Subcutaneous abdominal adipose tissue (tissue), 5 donors: ENCODE measurements at regions not wholly inside any gene's neighbourhood (a gene's known extent, or its start where the extent isn't known, plus 50 kb on each side); places are given as distances from the start of the nearest gene placed in this dataset.

Experiments
- H3K27ac ChIP-seq: one replicate; pipeline ENCODE4 v1.7.0; 2013; ENCODE audit warnings: low read depth, mild to moderate bottlenecking, inconsistent platforms, low read length, moderate library complexity
- H3K27me3 ChIP-seq, 5 donors: one replicate each; pipeline ENCODE4 v1.7.0; 2013; ENCODE audit warnings: low read length in 5 of 5, inconsistent platforms in 1 of 5; ENCODE audit not compliant: control insufficient read depth in 5 of 5, insufficient read depth in 4 of 5
- H3K36me3 ChIP-seq, 5 donors: one replicate each; pipeline ENCODE4 v1.7.0; 2013; ENCODE audit warnings: low read length in 5 of 5; ENCODE audit not compliant: control insufficient read depth in 5 of 5, insufficient read depth in 5 of 5
- H3K4me1 ChIP-seq, 5 donors: one replicate each; pipeline ENCODE4 v1.7.0; 2013; ENCODE audit warnings: low read length in 5 of 5, mild to moderate bottlenecking in 3 of 5, moderate library complexity in 1 of 5; ENCODE audit not compliant: control insufficient read depth in 5 of 5, insufficient read depth in 5 of 5
- H3K4me3 ChIP-seq, 5 donors: one replicate each; pipeline ENCODE4 v1.7.0; 2013; ENCODE audit warnings: low read length in 5 of 5, low read depth in 1 of 5
- H3K9ac ChIP-seq, 5 donors: one replicate each; pipeline ENCODE4 v1.7.0; 2013; ENCODE audit warnings: low read length in 5 of 5, mild to moderate bottlenecking in 4 of 5, moderate library complexity in 3 of 5
- H3K9me3 ChIP-seq, 5 donors: one replicate each; pipeline ENCODE4 v1.7.0; 2013; ENCODE audit warnings: low read length in 5 of 5; ENCODE audit not compliant: control insufficient read depth in 5 of 5
- donor health status: healthy.
- donor health status: healthy.
- donor health status: healthy.
- donor health status: healthy.
- donor health status: healthy.

DNA sequence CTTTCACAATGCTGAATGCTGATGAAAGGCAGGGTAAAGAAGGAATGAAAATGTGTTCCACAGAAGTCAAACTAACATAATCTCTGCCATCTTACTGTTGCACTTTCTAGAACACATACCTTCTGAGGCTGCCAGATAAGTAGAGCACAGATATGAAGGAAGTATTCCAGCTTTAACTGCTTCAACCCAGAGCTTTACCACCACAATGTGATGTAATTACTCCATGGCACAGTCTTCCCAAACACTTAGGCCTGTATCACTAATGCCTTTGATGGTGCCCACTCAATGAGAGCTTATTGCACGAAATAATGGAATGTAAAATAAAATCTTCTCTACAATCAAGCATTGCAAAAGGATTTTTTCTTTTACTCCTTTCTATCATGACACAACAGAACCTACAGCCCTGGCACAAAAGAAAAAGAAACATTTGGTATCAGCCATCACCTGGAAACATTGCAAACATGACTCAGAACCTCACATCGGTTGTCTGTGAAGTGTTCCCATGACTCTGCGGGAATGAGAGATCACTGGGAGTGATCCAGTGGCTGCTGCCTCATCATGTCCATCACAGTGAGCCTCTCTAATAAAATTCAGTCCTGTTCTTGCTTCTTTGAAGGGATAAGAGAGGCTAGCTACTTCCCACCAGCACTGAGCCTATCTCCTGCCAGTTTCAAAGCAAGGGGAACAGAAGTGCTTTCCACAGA lies 385.8 kb downstream of the EFNA5 start:
- Histone ChIP-seq H3K36me3 (no peaks in the 10 kb centered on the region), H3K9ac (no peak overlapping the region), H3K27me3 (no peaks in the 10 kb centered on the region), H3K9me3 (no peaks in the 10 kb centered on the region), H3K4me1 (no peaks in the 10 kb centered on the region), H3K4me3 (no peak overlapping the region), H3K27ac (no peak overlapping the region)

DNA sequence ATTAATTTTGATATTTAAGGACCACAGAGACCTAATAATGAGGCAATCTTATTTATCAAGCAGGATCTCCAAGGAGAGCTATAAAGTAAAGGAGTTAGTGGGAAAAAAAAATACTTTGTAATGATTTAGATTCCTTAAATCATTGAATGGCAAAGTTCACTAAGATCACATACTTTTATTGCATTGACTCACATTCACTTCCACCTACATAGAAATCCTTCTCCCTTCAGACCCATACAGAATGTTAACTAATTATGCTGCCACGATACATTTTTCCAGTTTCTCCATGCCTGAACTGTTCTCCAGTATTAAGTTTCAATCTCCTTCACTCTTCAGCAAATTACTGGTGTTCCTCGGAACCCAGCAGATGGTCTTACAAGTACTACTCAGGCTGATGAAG lies 388.7 kb downstream of the EFNA5 start:
- no peak overlapping the region for H3K9ac ChIP-seq
- H3K27me3 ChIP-seq = no peaks in the 10 kb centered on the region
- H3K4me3 ChIP-seq = no peak overlapping the region
- H3K4me1 ChIP-seq = no peaks in the 10 kb centered on the region
- H3K9me3 ChIP-seq = no peaks in the 10 kb centered on the region
- no peak overlapping the region for H3K27ac ChIP-seq
- no peaks in the 10 kb centered on the region for H3K36me3 ChIP-seq

DNA sequence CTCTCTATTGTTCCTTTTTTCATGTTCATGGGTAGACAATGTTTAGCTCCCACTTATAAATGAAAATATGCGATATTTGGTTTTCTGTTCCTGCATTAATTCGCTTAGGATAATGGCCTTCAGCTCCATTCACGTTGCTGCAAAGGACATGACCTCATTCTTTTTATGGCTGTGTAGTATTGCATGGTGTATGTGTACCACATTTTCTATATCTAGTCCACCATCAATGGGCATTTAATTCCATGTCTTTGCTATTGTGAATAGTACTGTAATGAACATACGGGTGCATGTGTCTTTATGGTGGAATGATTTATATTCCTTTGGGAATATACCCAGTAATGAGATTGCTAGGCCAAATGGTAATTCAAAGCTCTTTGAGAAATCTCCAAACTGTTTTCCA lies 392.0 kb downstream of the EFNA5 start:
- Histone ChIP-seq H3K9ac (no peak overlapping the region), H3K36me3 (no peaks in the 10 kb centered on the region), H3K9me3 (no peaks in the 10 kb centered on the region), H3K4me1 (no peaks in the 10 kb centered on the region), H3K27ac (no peak overlapping the region), H3K4me3 (no peak overlapping the region), H3K27me3 (no peaks in the 10 kb centered on the region)

DNA sequence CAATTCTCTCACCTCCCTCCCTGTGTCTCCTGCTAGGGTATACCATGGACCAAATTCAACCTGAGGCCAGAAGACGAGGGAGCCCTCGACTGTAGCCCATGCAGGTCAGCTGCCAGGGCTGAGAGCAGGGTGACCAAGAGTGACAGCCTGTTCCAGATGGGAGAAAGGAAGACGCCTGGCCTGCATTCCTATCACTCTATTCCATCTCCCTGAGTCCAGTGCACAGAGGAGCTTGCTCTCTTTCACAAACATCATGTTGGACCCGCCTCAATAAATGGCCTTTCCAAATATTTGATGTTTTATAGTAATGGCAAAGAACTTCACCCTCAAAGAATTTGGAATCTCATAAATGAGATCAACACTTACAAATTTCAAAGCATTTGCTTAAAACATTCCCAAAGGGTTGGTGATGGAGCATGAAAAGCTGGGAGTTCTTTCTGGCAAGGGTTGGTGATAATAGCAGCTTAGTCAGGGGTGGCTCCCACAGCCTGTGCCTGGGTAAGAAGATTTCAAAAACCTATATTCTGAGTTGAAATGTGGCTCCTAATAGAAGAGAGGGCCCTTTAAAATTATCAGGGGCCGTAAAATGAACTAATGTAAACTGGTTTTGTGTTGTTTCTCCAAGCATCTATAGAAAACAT lies 393.1 kb downstream of the EFNA5 start:
- Histone ChIP-seq H3K9me3 (no peaks in the 10 kb centered on the region), H3K27me3 (no peaks in the 10 kb centered on the region), H3K36me3 (no peaks in the 10 kb centered on the region), H3K27ac (no peak overlapping the region), H3K4me1 (no peaks in the 10 kb centered on the region), H3K4me3 (no peak overlapping the region), H3K9ac (no peak overlapping the region)

DNA sequence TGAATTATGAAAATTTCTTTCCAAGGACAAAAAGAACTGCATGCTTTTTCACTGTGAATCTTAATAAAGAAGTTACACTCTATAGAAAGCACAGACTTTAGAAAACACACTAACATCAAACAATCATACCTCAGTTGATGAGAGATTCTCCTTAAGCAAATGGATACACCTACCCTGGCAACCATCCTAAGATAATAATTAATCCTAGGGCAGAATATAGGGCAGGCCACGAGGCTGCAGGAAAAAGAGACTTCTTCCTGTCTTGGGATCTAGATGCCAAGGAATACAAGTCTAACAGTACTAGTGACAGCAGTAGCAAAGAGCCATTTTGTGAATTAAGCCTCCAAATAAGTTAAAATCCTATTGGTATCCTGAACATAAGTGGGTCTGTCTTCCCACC lies 395.4 kb downstream of the EFNA5 start:
- Histone ChIP-seq H3K4me1 (no peaks in the 10 kb centered on the region), H3K4me3 (no peak overlapping the region), H3K27ac (no peak overlapping the region), H3K9me3 (no peaks in the 10 kb centered on the region), H3K9ac (no peak overlapping the region), H3K36me3 (no peaks in the 10 kb centered on the region), H3K27me3 (no peaks in the 10 kb centered on the region)

DNA sequence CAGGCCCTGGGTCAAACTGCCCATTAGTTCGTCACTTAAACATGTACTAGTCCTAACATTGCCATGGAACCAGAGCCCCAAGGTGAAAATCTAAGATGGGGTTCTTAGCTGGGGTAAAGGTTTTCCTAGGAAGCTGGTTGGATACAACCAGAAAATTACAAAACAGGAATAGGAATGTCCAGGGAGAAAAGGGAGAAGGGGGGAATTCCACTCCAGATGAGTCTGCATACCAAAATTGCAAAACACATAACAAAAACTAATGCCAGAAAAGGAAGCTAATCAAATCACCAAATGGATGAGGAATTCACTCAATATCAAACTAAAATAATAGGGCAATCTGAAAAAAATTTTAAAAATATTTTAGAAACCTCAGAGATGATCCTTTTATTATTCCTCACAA lies 396.2 kb downstream of the EFNA5 start:
- no peaks in the 10 kb centered on the region for H3K27me3 ChIP-seq
- no peaks in the 10 kb centered on the region for H3K9me3 ChIP-seq
- no peaks in the 10 kb centered on the region for H3K4me1 ChIP-seq
- H3K9ac ChIP-seq = no peak overlapping the region
- H3K36me3 ChIP-seq = no peaks in the 10 kb centered on the region
- H3K27ac ChIP-seq = no peak overlapping the region
- H3K4me3 ChIP-seq = no peak overlapping the region

DNA sequence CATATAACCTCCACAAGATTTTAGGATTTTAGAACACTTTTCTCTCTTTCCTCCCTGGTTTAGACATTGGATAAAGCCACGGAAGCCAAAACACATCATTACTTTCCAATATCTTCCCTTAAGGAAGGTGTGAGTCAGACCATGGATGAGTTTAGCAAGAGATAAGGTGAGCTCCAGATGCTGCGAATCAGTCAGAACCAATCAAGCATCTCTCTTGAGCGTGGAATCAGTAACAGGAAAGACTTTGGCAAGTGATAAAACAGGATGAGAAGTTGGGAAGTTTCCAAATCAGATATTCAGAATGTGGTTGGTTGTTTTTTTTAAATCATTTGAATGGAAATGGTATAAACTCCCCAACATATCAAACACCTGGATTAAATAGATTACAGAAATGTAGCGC lies 397.8 kb downstream of the EFNA5 start:
- Histone ChIP-seq H3K4me1 (no peaks in the 10 kb centered on the region), H3K27me3 (no peaks in the 10 kb centered on the region), H3K36me3 (no peaks in the 10 kb centered on the region), H3K27ac (no peak overlapping the region), H3K9me3 (no peaks in the 10 kb centered on the region), H3K9ac (no peak overlapping the region), H3K4me3 (no peak overlapping the region)

DNA sequence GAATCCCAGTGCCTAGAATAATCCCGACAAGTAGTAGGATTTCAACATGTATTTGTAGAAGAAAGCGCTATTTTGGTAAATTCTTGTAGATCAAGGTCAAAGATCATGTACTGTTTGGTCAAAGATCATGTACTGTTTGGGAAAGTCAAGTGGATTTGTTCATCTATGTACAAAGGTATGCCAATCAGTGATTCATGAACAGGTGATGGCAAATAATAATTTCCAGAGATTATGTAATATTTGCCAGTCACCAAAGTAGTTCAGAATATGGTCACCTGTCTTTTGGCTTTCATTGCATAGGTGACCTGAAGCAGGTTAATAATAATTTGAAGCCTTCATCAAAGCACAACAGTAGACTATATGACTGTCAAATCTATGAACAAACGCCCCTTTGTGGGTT lies 398.2 kb downstream of the EFNA5 start:
- Histone ChIP-seq H3K9ac (no peak overlapping the region), H3K9me3 (no peaks in the 10 kb centered on the region), H3K36me3 (no peaks in the 10 kb centered on the region), H3K27ac (no peak overlapping the region), H3K4me3 (no peak overlapping the region), H3K4me1 (no peaks in the 10 kb centered on the region), H3K27me3 (no peaks in the 10 kb centered on the region)

DNA sequence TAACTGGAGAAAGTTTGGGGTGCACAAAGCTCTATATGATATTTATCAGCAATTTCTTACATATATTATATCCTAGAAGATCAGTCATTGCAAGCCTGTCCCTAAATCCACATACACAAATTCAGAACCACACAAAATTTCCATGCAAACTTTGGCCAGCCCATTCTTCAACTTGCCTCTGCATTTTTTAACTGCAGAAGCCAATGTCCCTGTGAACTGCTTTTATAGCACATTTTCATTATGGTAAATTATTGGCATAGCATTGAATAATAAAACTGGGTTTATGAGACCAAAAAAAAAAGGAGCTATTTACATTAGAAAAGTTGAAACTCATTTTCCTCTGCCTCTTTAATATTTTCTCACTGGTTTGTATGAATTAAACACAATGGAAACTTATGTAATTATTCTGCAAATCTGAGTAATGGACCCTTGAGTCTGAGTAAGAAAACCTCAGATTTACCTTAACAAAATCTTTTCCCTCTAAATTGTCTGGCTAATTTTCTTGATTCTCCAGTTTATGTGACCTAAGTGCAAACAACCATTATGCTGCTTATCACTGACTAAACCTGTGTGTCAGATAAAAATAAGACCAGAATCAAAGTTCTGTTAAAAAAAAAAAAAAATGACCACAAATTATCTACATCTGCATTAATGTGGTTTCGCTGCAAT lies 398.9 kb downstream of the EFNA5 start:
- H3K9me3 ChIP-seq = no peaks in the 10 kb centered on the region
- H3K27me3 ChIP-seq = no peaks in the 10 kb centered on the region
- no peak overlapping the region for H3K4me3 ChIP-seq
- no peak overlapping the region for H3K27ac ChIP-seq
- H3K9ac ChIP-seq = no peak overlapping the region
- H3K4me1 ChIP-seq = no peaks in the 10 kb centered on the region
- H3K36me3 ChIP-seq = no peaks in the 10 kb centered on the region

DNA sequence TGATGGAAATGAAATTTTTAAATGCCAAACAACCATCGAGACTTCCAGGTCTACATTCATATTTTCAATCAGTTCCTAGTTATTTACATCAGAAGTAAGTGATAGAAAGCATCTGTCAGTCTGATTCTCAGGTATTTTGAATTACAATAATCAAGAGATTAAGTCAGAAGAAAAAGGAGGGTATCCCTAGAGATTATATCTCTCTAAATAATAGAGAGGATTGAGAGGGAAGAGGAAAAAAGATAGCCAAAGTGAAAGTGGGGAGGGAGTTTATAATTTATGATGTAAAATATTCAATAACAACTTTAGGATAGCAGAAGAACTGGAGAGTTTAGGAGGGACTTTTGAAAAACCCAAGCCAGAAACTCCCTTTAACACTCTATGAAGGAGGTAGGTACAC lies 400.2 kb downstream of the EFNA5 start:
- Histone ChIP-seq H3K9ac (no peak overlapping the region), H3K4me1 (no peaks in the 10 kb centered on the region), H3K27ac (no peak overlapping the region), H3K36me3 (no peaks in the 10 kb centered on the region), H3K27me3 (no peaks in the 10 kb centered on the region), H3K9me3 (no peaks in the 10 kb centered on the region), H3K4me3 (no peak overlapping the region)
